GM10266 (cell line): ENCODE measurements at regions not wholly inside any gene's neighbourhood (a gene's known extent, or its start where the extent isn't known, plus 50 kb on each side); places are given as distances from the start of the nearest gene placed in this dataset.

Experiments used
- DNase-seq: peaks from one replicate; pipeline ENCODE4 v3.0.0; 2012; ENCODE audit errors: extremely low spot score
- CTCF ChIP-seq: IDR thresholded peaks from 2 replicates; pipeline ENCODE4 v1.5.1; 2012; ENCODE audit warnings: mild to moderate bottlenecking, low read depth; ENCODE audit not compliant: control insufficient read depth, insufficient read depth; ENCODE audit errors: missing control alignments

- DNase-seq: no peak
- TF ChIP-seq CTCF: no peak
These were observed 357.5 kb downstream of the HDGFL1 start for GRCh38 chr6:22926790-22927354.

GRCh38 chr6:22928775-22929174 is 359.4 kb downstream of the HDGFL1 start:
- DNase-seq: no peak
- no peak for TF ChIP-seq CTCF

GRCh38 chr6:22929311-22929985 is 360.1 kb downstream of the HDGFL1 start:
- no peak for DNase-seq
- TF ChIP-seq CTCF: no peak

GRCh38 chr6:22940581-22941290 is 371.4 kb downstream of the HDGFL1 start:
- no peak for DNase-seq
- no peak for TF ChIP-seq CTCF

GRCh38 chr6:22942403-22942802 is 373.0 kb downstream of the HDGFL1 start:
- no peak for TF ChIP-seq CTCF
- DNase-seq: no peak

- no peak for TF ChIP-seq CTCF
- no peak for DNase-seq
These were observed 374.0 kb downstream of the HDGFL1 start for GRCh38 chr6:22943327-22943726.

- TF ChIP-seq CTCF: no peak
- no peak for DNase-seq
These were observed 380.6 kb downstream of the HDGFL1 start for GRCh38 chr6:22949967-22950366.
